Activated CD4-positive, alpha-beta T cell treated with anti-CD3 and anti-CD28 coated beads, Interleukin-2, amount 50 U/mL, for 48 hours (primary cell): ENCODE measurements at regions not wholly inside any gene's neighbourhood (a gene's known extent, or its start where the extent isn't known, plus 50 kb on each side); places are given as distances from the start of the nearest gene placed in this dataset.
"Not testable (repeated sequence)": the region's sequence is repeated elsewhere in the genome, so short reads cannot be mapped to it uniquely, and the experiment has no call there.

Source experiments
- DNase-seq, 2 experiments: peaks; one replicate each; pipeline ENCODE4 v3.0.0-alpha.2; 2020

DNA sequence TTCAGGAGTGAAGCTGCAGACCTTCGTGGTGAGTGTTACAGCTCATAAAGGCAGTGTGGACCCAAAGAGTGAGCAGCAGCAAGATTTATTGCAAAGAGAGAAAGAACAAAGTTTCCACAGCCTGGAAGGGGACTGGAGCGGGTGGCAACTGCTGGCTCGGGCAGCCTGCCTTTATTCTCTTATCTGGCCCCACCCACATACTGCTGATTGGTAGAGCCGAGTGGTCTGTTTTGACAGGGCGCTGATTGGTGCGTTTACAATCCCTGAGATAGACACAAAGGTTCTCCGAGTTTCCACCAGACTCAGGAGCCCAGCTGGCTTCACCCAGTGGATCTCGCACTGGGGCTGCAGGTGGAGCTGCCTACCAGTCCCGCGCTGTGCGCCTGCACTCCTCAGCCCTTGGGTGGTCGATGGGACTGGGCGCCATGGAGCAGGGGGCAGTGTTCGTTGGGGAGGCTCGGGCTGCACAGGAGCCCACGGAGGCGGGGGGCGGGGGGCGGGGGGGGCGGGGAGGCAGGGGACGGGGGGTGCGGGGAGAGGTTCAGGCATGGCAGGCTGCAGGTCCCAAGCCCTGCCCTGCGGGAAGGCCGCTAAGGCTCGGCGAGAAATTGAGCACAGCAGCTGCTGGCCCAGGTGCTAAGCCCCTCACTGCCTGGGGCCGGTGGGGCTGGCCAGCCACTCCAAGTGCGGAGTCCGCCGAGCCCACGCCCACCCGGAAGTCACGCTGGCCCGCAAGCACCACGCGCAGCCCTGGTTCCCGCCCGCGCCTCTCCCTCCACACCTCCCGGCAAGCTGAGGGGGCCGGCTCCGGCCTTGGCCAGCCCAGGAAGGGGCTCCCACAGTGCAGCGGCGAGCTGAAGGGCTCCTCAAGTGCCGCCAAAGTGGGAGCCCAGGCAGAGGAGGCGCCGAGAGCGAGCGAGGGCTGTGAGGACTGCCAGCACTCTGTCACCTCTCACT lies 59.9 kb upstream of the EN2 start:
- DNase-seq = not testable (repeated sequence)

- DNase-seq = peak; percentile 30 to 37
These were observed 59.0 kb upstream of the EN2 start for GRCh38 chr7:155398944-155399343.

DNA sequence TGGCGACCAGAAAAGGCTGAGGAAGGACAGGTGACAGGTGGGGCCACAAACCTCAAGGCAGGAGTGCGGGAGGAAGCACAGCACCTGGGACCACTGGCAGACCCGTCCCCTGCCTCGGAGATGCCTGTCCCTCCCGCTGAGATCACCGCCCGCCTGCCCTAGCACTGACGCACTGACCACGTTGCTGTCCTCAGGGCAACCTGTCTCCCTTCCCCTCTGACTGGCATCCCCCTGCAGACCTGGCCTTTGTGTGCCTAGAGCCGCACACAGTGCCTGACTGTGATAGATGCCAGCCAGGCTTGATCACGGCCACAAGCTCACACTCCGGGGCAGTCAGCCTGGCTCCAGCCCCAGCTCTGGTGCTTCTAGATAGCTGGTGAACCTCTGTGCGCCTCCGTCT lies 58.4 kb upstream of the EN2 start:
- DNase-seq = no peak

- no peak for DNase-seq
These were observed 56.7 kb upstream of the EN2 start for GRCh38 chr7:155401231-155401630.

GRCh38 chr7:155401884-155402283 lies 56.0 kb upstream of the EN2 start:
- DNase-seq = no peak

DNA sequence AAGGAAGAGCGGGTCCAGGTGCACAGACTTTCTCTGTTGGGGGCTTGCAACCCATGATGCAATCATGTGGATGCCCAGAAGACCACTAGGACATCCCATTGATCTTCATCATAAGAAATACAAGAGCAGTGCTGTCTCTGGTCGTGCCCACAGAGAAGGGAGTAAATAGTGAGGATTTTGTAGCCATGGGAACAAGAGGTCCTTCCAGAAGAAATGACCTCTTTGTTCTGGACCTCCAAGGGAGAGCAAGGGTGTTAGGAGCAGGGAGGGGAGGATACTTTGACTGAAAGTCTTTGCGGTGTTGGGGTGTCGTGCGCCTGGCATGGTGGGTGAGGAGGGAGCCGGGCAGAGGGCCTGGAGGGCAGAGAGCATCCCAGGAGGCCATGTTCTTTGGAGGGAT lies 55.0 kb upstream of the EN2 start:
- DNase-seq = no peak

DNA sequence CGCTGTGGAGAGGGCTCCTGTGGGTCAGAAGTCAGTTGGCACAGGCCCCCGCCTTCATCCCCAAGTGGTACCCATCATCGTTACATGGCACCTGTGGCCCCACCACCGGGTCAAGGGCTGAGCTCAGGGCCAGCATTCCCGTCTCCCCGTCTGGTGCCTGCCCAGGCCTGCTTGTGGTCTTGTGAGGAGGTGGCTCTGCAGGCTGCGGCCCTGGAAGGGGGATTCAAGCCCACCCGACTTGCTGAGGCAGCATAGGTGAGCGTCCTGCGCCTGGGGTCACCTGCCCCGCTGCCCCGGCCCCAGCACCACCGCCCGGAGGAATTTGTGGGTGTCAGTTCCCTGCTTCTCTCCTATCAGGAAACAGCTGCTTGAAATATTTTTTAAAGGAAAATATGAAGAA lies 53.0 kb upstream of the EN2 start:
- DNase-seq = no peak

DNA sequence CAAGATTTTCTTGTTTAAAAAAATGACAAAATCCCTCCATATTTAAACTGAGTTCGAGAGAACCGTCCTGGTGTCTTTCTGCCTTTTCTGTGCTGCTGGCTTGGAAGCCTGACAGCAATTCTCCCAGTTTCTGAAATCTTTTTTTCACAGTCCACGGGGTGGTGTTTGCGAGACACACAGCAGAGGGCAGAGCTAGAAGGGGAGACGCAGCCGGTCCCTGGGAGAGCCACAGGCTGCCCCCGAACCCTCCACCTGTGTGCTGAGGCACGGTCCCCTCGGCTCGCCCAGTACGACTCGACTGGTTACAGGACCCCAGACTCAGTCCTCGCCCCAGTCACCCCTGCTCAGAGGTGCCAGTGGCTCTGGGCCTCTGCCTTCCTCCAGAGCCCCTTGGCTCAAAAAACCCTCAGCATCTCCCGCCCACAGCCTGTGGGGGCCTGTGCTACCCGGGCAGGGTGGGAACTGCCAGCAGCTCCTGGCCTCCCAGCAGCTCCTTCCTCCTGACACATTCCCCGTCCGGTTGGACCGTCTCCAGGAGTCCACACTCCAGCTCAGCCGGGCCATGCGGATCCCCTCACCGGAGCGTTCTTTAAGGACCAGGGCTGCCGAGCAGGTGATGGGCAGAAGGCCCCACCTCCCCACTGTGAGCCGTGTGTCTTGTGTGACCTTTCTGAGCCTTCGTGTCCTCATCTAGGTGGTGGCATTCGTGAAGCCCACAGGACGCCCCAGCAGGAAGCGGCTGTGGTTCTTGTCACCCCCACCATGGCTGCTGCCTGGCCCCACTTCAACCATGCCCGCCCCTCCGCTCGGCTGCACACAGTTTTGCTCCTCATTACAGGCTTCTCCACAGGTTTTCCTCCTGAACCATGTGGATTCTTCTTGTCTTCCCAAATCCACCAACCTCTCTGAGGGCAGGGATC lies 52.3 kb upstream of the EN2 start:
- DNase-seq = no peak

DNA sequence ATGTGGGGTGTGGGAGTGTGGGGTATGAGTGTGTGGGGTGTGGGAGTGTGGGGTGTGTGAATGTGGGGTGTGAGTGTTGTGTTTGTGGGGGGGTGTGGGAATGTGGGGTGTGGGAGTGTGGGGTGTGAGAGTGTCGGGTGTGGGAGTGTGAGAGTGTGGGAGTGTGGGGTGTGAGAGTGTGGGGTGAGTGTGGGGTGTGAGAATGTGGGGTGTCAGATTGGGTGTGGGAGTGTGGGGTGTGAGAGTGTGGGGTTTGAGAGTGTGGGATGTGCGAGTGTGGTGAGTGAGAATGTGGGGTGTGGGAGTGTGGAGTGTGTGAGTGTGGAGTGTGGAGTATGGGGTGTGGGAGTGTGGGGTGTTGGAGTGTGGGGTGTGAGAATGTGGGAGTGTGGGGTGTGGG lies 50.1 kb upstream of the EN2 start:
- DNase-seq = no peak
